ENCODE measurements at regions not wholly inside any gene's neighbourhood (a gene's known extent, or its start where the extent isn't known, plus 50 kb on each side); places are given as distances from the start of the nearest gene placed in this dataset.

- no peak for TF ChIP-seq POU2F2 (IDR thresholded peaks at IDR 0.05; ENCODE audit: low read depth, low read length)
- TF ChIP-seq SPI1 (IDR thresholded peaks at IDR 0.05; ENCODE audit: low read depth, low read length): no peak
- TF ChIP-seq TAF1 (IDR thresholded peaks at IDR 0.05; ENCODE audit: low read depth, low read length): no peak
- TF ChIP-seq POLR2A (IDR thresholded peaks at IDR 0.05; ENCODE audit: low read depth, low read length): no peak
- TF ChIP-seq POLR2AphosphoS5 (IDR thresholded peaks at IDR 0.05; ENCODE audit: low read depth, low read length): no peak
- no peak for TF ChIP-seq PAX5 (IDR thresholded peaks at IDR 0.05; ENCODE audit: insufficient read depth, low read length, severe bottlenecking)
- DNase-seq (ENCODE audit: insufficient read length, low spot score) (no peak), FAIRE-seq (no peak)
Observed at GRCh38 chr16:79928142-79928873, 327.8 kb upstream of the MAF start.

GRCh38 chr16:79926451-79927205, 326.1 kb upstream of the MAF start:
- TF ChIP-seq POLR2A (IDR thresholded peaks at IDR 0.05; ENCODE audit: low read depth, low read length) (no peak), SPI1 (IDR thresholded peaks at IDR 0.05; ENCODE audit: low read depth, low read length) (no peak), POU2F2 (IDR thresholded peaks at IDR 0.05; ENCODE audit: low read depth, low read length) (no peak), TAF1 (IDR thresholded peaks at IDR 0.05; ENCODE audit: low read depth, low read length) (no peak), POLR2AphosphoS5 (IDR thresholded peaks at IDR 0.05; ENCODE audit: low read depth, low read length) (no peak), PAX5 (IDR thresholded peaks at IDR 0.05; ENCODE audit: insufficient read depth, low read length, severe bottlenecking) (no peak)
- no peak for DNase-seq (ENCODE audit: insufficient read length, low spot score)
- no peak for FAIRE-seq

GRCh38 chr16:79923431-79923830, 322.9 kb upstream of the MAF start:
- DNase-seq (ENCODE audit: insufficient read length, low spot score) (no peak), FAIRE-seq (no peak)
- TF ChIP-seq TAF1 (IDR thresholded peaks at IDR 0.05; ENCODE audit: low read depth, low read length): no peak
- TF ChIP-seq SPI1 (IDR thresholded peaks at IDR 0.05; ENCODE audit: low read depth, low read length): no peak
- TF ChIP-seq PAX5 (IDR thresholded peaks at IDR 0.05; ENCODE audit: insufficient read depth, low read length, severe bottlenecking): no peak
- no peak for TF ChIP-seq POLR2A (IDR thresholded peaks at IDR 0.05; ENCODE audit: low read depth, low read length)
- no peak for TF ChIP-seq POU2F2 (IDR thresholded peaks at IDR 0.05; ENCODE audit: low read depth, low read length)
- no peak for TF ChIP-seq POLR2AphosphoS5 (IDR thresholded peaks at IDR 0.05; ENCODE audit: low read depth, low read length)

- DNase-seq (ENCODE audit: insufficient read length, low spot score) (no peak), FAIRE-seq (no peak)
- TF ChIP-seq SPI1 (IDR thresholded peaks at IDR 0.05; ENCODE audit: low read depth, low read length): no peak
- TF ChIP-seq TAF1 (IDR thresholded peaks at IDR 0.05; ENCODE audit: low read depth, low read length): no peak
- TF ChIP-seq PAX5 (IDR thresholded peaks at IDR 0.05; ENCODE audit: insufficient read depth, low read length, severe bottlenecking): no peak
- no peak for TF ChIP-seq POU2F2 (IDR thresholded peaks at IDR 0.05; ENCODE audit: low read depth, low read length)
- TF ChIP-seq POLR2A (IDR thresholded peaks at IDR 0.05; ENCODE audit: low read depth, low read length): no peak
- no peak for TF ChIP-seq POLR2AphosphoS5 (IDR thresholded peaks at IDR 0.05; ENCODE audit: low read depth, low read length)
Observed at GRCh38 chr16:79920685-79921084, 320.1 kb upstream of the MAF start.

GRCh38 chr16:79918916-79919315, 318.4 kb upstream of the MAF start:
- TF ChIP-seq TAF1 (IDR thresholded peaks at IDR 0.05; ENCODE audit: low read depth, low read length) (no peak), POLR2A (IDR thresholded peaks at IDR 0.05; ENCODE audit: low read depth, low read length) (no peak), POLR2AphosphoS5 (IDR thresholded peaks at IDR 0.05; ENCODE audit: low read depth, low read length) (no peak), SPI1 (IDR thresholded peaks at IDR 0.05; ENCODE audit: low read depth, low read length) (no peak), POU2F2 (IDR thresholded peaks at IDR 0.05; ENCODE audit: low read depth, low read length) (no peak), PAX5 (IDR thresholded peaks at IDR 0.05; ENCODE audit: insufficient read depth, low read length, severe bottlenecking) (no peak)
- FAIRE-seq: no peak
- DNase-seq (ENCODE audit: insufficient read length, low spot score): no peak

- no peak for TF ChIP-seq POLR2AphosphoS5 (IDR thresholded peaks at IDR 0.05; ENCODE audit: low read depth, low read length)
- DNase-seq (ENCODE audit: insufficient read length, low spot score) (no peak), FAIRE-seq (no peak)
Observed at GRCh38 chr16:79915761-79916160, 315.2 kb upstream of the MAF start.

- DNase-seq (ENCODE audit: insufficient read length, low spot score): no peak
- TF ChIP-seq POU2F2 (IDR thresholded peaks at IDR 0.05; ENCODE audit: low read depth, low read length): no peak
- TF ChIP-seq POLR2A (IDR thresholded peaks at IDR 0.05; ENCODE audit: low read depth, low read length): no peak
- no peak for TF ChIP-seq PAX5 (IDR thresholded peaks at IDR 0.05; ENCODE audit: insufficient read depth, low read length, severe bottlenecking)
- no peak for TF ChIP-seq TAF1 (IDR thresholded peaks at IDR 0.05; ENCODE audit: low read depth, low read length)
- TF ChIP-seq SPI1 (IDR thresholded peaks at IDR 0.05; ENCODE audit: low read depth, low read length): no peak
- no peak for TF ChIP-seq POLR2AphosphoS5 (IDR thresholded peaks at IDR 0.05; ENCODE audit: low read depth, low read length)
- no peak for FAIRE-seq
Observed at GRCh38 chr16:79914961-79915720, 314.6 kb upstream of the MAF start.

GRCh38 chr16:79912592-79913310, 312.2 kb upstream of the MAF start:
- FAIRE-seq (no peak), DNase-seq (ENCODE audit: insufficient read length, low spot score) (no peak)
- no peak for TF ChIP-seq POLR2AphosphoS5 (IDR thresholded peaks at IDR 0.05; ENCODE audit: low read depth, low read length)
- no peak for TF ChIP-seq POU2F2 (IDR thresholded peaks at IDR 0.05; ENCODE audit: low read depth, low read length)
- TF ChIP-seq TAF1 (IDR thresholded peaks at IDR 0.05; ENCODE audit: low read depth, low read length): no peak
- TF ChIP-seq SPI1 (IDR thresholded peaks at IDR 0.05; ENCODE audit: low read depth, low read length): no peak
- TF ChIP-seq PAX5 (IDR thresholded peaks at IDR 0.05; ENCODE audit: insufficient read depth, low read length, severe bottlenecking): no peak
- no peak for TF ChIP-seq POLR2A (IDR thresholded peaks at IDR 0.05; ENCODE audit: low read depth, low read length)
